WTC11 (cell line): ENCODE measurements at regions not wholly inside any gene's neighbourhood (a gene's known extent, or its start where the extent isn't known, plus 50 kb on each side); places are given as distances from the start of the nearest gene placed in this dataset.

ENCODE experiments used
- ATAC-seq: fragments of 200-7000 bp; cut with Tn5 transposase; 2 replicates; pipeline ENCODE4 v1.10.0; 2021; ENCODE audit warnings: mild to moderate bottlenecking, moderate library complexity
- CTCF ChIA-PET: fragments of 300-600 bp; sonication (Branson Sonifier 250); formaldehyde crosslinking; loops from one replicate; lab custom pipeline; 2021; ENCODE audit warnings: antibody characterized with exemption; lab: Charles Lee
- POLR2A ChIA-PET: fragments of 350-600 bp; sonication (Branson Sonifier 250); formaldehyde crosslinking; loops from one replicate; lab custom pipeline; 2021; ENCODE audit warnings: antibody characterized with exemption; lab: Charles Lee
- DNase-seq: peaks from one replicate; pipeline ENCODE4 v3.0.0; 2021; ENCODE audit warnings: low spot score
- H3K27ac Mint-ChIP-seq: 2 replicates; pipeline ENCODE4 v1.8.0; 2021; ENCODE audit warnings: mixed read lengths
- H3K27me3 Mint-ChIP-seq: 2 replicates; pipeline ENCODE4 v1.8.0; 2021; ENCODE audit warnings: low read depth, mild to moderate bottlenecking, moderate library complexity, mixed read lengths
- H3K36me3 Mint-ChIP-seq: 2 replicates; pipeline ENCODE4 v1.8.0; 2021; ENCODE audit warnings: mixed read lengths
- H3K4me1 Mint-ChIP-seq: 2 replicates; pipeline ENCODE4 v1.8.0; 2022; ENCODE audit warnings: mixed read lengths
- H3K4me3 Mint-ChIP-seq: 2 replicates; pipeline ENCODE4 v1.8.0; 2021; ENCODE audit warnings: mild to moderate bottlenecking, moderate library complexity, mixed read lengths
- H3K9me3 Mint-ChIP-seq: 2 replicates; pipeline ENCODE4 v1.8.0; 2021; ENCODE audit warnings: mixed read lengths
- ELF4 ChIP-seq: sonication (generic); formaldehyde crosslinking; IDR thresholded peaks from 2 replicates; pipeline ENCODE4 v1.8.1; 2022; ENCODE audit warnings: low read depth, mild to moderate bottlenecking, moderate library complexity, missing genetic modification reagents
- ESRRA ChIP-seq: sonication (generic); formaldehyde crosslinking; IDR thresholded peaks from 2 replicates; pipeline ENCODE4 v1.8.1; 2022; ENCODE audit warnings: mild to moderate bottlenecking, missing genetic modification reagents, borderline replicate concordance
- ETV6 ChIP-seq: sonication (generic); formaldehyde crosslinking; IDR thresholded peaks from 2 replicates; pipeline ENCODE4 v1.8.1; 2022; ENCODE audit warnings: mild to moderate bottlenecking, missing genetic modification reagents
- MXD4 ChIP-seq: fragments of 250-450 bp; sonication (Bioruptor Pico); IDR thresholded peaks from 2 replicates; pipeline ENCODE4 v1.8.0; 2021; ENCODE audit warnings: mild to moderate bottlenecking, moderate library complexity, borderline replicate concordance
- TCF7 ChIP-seq: sonication (generic); formaldehyde crosslinking; IDR thresholded peaks from 2 replicates; pipeline ENCODE4 v1.8.0; 2022; ENCODE audit warnings: mild to moderate bottlenecking, low read depth, missing genetic modification reagents, moderate library complexity
- ZNF121 ChIP-seq: sonication (generic); formaldehyde crosslinking; IDR thresholded peaks from 2 replicates; pipeline ENCODE4 v1.8.0; 2023; ENCODE audit warnings: missing genetic modification reagents
- ZNF263 ChIP-seq: sonication (generic); formaldehyde crosslinking; IDR thresholded peaks from 2 replicates; pipeline ENCODE4 v1.8.1; 2022; ENCODE audit warnings: low read depth, mild to moderate bottlenecking, moderate library complexity, missing genetic modification reagents
- ZNF423 ChIP-seq: fragments of 250-450 bp; sonication (Bioruptor Pico); IDR thresholded peaks from 2 replicates; pipeline ENCODE4 v2.1.2; 2022; ENCODE audit warnings: mild to moderate bottlenecking, moderate library complexity
- TF ChIP-seq, protein P1 (sequence below): sonication (generic); formaldehyde crosslinking; IDR thresholded peaks from 2 replicates; pipeline ENCODE4 v1.8.1; 2023; ENCODE audit warnings: mild to moderate bottlenecking, moderate library complexity, missing genetic modification reagents
- TF ChIP-seq, protein P2 (sequence below): sonication (generic); formaldehyde crosslinking; IDR thresholded peaks from 2 replicates; pipeline ENCODE4 v1.8.0; 2022; ENCODE audit warnings: missing genetic modification reagents
- TF ChIP-seq, protein P3 (sequence below): sonication (generic); formaldehyde crosslinking; IDR thresholded peaks from 2 replicates; pipeline ENCODE4 v1.8.1; 2023; ENCODE audit warnings: mild to moderate bottlenecking, missing genetic modification reagents, moderate library complexity
- TF ChIP-seq, protein P4 (sequence below): sonication (generic); formaldehyde crosslinking; IDR thresholded peaks from 2 replicates; pipeline ENCODE4 v1.8.0; 2023; ENCODE audit warnings: missing genetic modification reagents
- TF ChIP-seq, protein P5 (sequence below): fragments of 250-450 bp; sonication (Bioruptor Pico); IDR thresholded peaks from 2 replicates; pipeline ENCODE4 v2.1.2; 2022; ENCODE audit warnings: mild to moderate bottlenecking, moderate library complexity
- TF ChIP-seq, protein P6 (sequence below): sonication (generic); formaldehyde crosslinking; IDR thresholded peaks from 2 replicates; pipeline ENCODE4 v1.8.0; 2022; ENCODE audit warnings: mild to moderate bottlenecking, missing genetic modification reagents
- TF ChIP-seq, protein P7 (sequence below): sonication (generic); formaldehyde crosslinking; IDR thresholded peaks from 2 replicates; pipeline ENCODE4 v1.8.0; 2022; ENCODE audit warnings: mild to moderate bottlenecking, missing genetic modification reagents

DNA sequence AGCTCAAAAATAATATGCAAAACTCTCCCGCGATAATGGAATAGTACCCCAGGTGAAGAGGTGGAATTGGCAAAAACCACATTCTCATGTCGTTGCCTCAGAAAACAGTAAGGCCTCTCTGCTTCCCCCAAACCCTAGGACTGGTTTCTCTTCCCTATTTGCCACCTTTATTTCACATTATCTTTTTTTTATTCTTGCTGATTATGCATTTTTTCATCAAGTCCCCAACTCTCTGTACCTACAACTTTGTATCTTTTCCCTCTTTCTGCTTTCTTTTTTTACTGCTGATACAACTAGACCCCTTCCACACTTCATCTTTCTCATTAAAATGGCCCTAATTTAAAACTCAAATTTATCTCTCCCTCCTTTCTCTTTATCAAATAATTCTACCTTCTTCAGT, 1472.2 kb downstream of the SUCLG1 start (continued):
- TF ChIP-seq, protein P1, sequence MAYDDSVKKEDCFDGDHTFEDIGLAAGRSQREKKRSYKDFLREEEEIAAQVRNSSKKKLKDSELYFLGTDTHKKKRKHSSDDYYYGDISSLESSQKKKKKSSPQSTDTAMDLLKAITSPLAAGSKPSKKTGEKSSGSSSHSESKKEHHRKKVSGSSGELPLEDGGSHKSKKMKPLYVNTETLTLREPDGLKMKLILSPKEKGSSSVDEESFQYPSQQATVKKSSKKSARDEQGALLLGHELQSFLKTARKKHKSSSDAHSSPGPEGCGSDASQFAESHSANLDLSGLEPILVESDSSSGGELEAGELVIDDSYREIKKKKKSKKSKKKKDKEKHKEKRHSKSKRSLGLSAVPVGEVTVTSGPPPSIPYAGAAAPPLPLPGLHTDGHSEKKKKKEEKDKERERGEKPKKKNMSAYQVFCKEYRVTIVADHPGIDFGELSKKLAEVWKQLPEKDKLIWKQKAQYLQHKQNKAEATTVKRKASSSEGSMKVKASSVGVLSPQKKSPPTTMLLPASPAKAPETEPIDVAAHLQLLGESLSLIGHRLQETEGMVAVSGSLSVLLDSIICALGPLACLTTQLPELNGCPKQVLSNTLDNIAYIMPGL (CRISPR knock-in tag): no peak
- TF ChIP-seq TCF7 (CRISPR knock-in tag): no peak
- TF ChIP-seq, protein P2, sequence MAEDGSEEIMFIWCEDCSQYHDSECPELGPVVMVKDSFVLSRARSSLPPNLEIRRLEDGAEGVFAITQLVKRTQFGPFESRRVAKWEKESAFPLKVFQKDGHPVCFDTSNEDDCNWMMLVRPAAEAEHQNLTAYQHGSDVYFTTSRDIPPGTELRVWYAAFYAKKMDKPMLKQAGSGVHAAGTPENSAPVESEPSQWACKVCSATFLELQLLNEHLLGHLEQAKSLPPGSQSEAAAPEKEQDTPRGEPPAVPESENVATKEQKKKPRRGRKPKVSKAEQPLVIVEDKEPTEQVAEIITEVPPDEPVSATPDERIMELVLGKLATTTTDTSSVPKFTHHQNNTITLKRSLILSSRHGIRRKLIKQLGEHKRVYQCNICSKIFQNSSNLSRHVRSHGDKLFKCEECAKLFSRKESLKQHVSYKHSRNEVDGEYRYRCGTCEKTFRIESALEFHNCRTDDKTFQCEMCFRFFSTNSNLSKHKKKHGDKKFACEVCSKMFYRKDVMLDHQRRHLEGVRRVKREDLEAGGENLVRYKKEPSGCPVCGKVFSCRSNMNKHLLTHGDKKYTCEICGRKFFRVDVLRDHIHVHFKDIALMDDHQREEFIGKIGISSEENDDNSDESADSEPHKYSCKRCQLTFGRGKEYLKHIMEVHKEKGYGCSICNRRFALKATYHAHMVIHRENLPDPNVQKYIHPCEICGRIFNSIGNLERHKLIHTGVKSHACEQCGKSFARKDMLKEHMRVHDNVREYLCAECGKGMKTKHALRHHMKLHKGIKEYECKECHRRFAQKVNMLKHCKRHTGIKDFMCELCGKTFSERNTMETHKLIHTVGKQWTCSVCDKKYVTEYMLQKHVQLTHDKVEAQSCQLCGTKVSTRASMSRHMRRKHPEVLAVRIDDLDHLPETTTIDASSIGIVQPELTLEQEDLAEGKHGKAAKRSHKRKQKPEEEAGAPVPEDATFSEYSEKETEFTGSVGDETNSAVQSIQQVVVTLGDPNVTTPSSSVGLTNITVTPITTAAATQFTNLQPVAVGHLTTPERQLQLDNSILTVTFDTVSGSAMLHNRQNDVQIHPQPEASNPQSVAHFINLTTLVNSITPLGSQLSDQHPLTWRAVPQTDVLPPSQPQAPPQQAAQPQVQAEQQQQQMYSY (CRISPR knock-in tag): no peak
- TF ChIP-seq ESRRA (CRISPR knock-in tag): no peak
- TF ChIP-seq, protein P3, sequence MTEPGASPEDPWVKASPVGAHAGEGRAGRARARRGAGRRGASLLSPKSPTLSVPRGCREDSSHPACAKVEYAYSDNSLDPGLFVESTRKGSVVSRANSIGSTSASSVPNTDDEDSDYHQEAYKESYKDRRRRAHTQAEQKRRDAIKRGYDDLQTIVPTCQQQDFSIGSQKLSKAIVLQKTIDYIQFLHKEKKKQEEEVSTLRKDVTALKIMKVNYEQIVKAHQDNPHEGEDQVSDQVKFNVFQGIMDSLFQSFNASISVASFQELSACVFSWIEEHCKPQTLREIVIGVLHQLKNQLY (CRISPR knock-in tag): no peak

DNA sequence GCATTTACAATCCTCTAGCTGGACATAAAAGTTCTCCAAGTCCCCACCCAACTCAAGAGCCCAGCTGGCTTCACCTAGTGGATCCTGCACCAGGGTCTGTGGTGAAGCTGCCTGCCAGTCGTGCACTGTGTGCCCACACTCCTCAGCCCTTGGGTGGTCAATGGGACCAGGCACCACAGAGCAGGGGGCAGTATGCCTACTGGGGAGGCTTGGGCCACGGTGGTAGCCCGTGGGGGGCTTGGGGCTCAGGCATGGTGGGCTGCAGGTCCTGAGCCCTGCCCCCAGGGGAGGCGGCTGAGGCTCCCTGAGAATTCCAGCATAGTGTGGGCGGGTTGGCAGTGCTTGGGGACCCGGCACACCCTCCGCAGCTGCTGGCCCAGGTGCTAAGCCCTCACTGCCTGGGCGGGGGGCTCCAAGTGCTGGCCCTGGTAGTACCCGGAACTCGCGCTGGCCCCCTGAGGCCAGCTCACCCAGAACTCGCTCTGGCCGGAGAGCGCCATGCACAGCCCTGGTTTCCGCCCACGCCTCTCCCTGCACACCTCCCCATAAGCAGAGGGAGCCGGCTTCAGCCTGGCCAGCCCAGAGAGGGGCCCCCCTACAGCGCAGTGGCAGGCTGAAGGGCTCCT, 1473.4 kb downstream of the SUCLG1 start:
- no peak for ATAC-seq
- H3K36me3 Mint-ChIP-seq: peaks cover 13% of the 10 kb centered on the region
- ChIA-PET CTCF (no interaction called here), POLR2A (no interaction called here)
- TF ChIP-seq, protein P4, sequence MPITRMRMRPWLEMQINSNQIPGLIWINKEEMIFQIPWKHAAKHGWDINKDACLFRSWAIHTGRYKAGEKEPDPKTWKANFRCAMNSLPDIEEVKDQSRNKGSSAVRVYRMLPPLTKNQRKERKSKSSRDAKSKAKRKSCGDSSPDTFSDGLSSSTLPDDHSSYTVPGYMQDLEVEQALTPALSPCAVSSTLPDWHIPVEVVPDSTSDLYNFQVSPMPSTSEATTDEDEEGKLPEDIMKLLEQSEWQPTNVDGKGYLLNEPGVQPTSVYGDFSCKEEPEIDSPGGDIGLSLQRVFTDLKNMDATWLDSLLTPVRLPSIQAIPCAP (CRISPR knock-in tag): no peak
- no peak for TF ChIP-seq ELF4 (CRISPR knock-in tag)
- no peak for DNase-seq
- H3K4me3 Mint-ChIP-seq: no peak overlapping the region
- H3K9me3 Mint-ChIP-seq: peaks cover 24% of the 10 kb centered on the region
- H3K27ac Mint-ChIP-seq: no peak overlapping the region
- H3K4me1 Mint-ChIP-seq: peaks cover under 1% of the 10 kb centered on the region; the same call in 1 of the 2 replicates
- H3K27me3 Mint-ChIP-seq: no peaks in the 10 kb centered on the region

DNA sequence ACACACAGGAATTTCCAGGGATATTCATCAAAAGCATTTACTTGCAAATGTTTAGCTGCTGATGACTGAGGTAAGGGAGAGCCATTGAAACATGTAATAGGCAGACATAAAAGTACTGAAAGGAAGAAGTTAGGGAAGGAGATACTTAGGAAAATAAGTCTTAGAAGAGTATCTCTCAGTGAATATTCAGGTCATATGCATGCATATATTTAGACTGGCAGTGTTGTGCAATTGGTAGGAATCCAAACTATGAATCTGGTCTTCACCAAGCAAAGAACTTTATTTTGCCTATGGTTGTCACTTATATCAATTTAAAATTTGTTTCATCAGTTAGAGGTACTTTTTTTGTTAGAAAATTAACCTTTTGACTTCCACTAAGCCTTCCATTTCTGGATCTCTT, 1490.7 kb downstream of the SUCLG1 start:
- ATAC-seq: no peak
- CTCF ChIA-PET: no interaction called here
- POLR2A ChIA-PET: no interaction called here
- no peak for DNase-seq
- TF ChIP-seq, protein P1 (CRISPR knock-in tag): no peak
- TF ChIP-seq MXD4 (CRISPR knock-in tag): no peak
- no peak for TF ChIP-seq ZNF121 (CRISPR knock-in tag)
- TF ChIP-seq, protein P5, sequence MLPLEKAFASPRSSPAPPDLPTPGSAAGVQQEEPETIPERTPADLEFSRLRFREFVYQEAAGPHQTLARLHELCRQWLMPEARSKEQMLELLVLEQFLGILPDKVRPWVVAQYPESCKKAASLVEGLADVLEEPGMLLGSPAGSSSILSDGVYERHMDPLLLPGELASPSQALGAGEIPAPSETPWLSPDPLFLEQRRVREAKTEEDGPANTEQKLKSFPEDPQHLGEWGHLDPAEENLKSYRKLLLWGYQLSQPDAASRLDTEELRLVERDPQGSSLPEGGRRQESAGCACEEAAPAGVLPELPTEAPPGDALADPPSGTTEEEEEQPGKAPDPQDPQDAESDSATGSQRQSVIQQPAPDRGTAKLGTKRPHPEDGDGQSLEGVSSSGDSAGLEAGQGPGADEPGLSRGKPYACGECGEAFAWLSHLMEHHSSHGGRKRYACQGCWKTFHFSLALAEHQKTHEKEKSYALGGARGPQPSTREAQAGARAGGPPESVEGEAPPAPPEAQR (CRISPR knock-in tag): no peak
- TF ChIP-seq ETV6 (CRISPR knock-in tag): no peak
- TF ChIP-seq, protein P6, sequence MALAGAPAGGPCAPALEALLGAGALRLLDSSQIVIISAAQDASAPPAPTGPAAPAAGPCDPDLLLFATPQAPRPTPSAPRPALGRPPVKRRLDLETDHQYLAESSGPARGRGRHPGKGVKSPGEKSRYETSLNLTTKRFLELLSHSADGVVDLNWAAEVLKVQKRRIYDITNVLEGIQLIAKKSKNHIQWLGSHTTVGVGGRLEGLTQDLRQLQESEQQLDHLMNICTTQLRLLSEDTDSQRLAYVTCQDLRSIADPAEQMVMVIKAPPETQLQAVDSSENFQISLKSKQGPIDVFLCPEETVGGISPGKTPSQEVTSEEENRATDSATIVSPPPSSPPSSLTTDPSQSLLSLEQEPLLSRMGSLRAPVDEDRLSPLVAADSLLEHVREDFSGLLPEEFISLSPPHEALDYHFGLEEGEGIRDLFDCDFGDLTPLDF: no peak
- TF ChIP-seq ZNF423 (CRISPR knock-in tag): no peak
- TF ChIP-seq, protein P7, sequence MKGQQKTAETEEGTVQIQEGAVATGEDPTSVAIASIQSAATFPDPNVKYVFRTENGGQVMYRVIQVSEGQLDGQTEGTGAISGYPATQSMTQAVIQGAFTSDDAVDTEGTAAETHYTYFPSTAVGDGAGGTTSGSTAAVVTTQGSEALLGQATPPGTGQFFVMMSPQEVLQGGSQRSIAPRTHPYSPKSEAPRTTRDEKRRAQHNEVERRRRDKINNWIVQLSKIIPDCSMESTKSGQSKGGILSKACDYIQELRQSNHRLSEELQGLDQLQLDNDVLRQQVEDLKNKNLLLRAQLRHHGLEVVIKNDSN (CRISPR knock-in tag): no peak
- TF ChIP-seq, protein P4 (CRISPR knock-in tag): no peak
- no peak for TF ChIP-seq ESRRA (CRISPR knock-in tag)
- no peak for TF ChIP-seq ZNF263
- peaks cover 6% of the 10 kb centered on the region for H3K4me1 Mint-ChIP-seq
- H3K9me3 Mint-ChIP-seq: peaks cover 22% of the 10 kb centered on the region
- no peak overlapping the region for H3K27ac Mint-ChIP-seq
- peaks cover 13% of the 10 kb centered on the region for H3K36me3 Mint-ChIP-seq
- H3K27me3 Mint-ChIP-seq: no peaks in the 10 kb centered on the region
- no peak overlapping the region for H3K4me3 Mint-ChIP-seq
